MCF 10A (cell line): ENCODE measurements at regions not wholly inside any gene's neighbourhood (a gene's known extent, or its start where the extent isn't known, plus 50 kb on each side); places are given as distances from the start of the nearest gene placed in this dataset.

Experiments
- BruUV-seq: library from RNA; stranded (reverse); fragments of 400-500 nt; replicated peaks from 2 replicates; lab custom pipeline; 2021; lab: Mats Ljungman, UMichigan
- CTCF ChIA-PET: fragments of 300-600 bp; sonication (Branson Sonifier 250); formaldehyde crosslinking; extraction: SDS; loops from one replicate; lab custom pipeline; 2021; ENCODE audit warnings: antibody characterized with exemption, inconsistent platforms; lab: Yijun Ruan, JAX
- POLR2A ChIA-PET: fragments of 300-600, 350-650 bp; sonication (Branson Sonifier 250); formaldehyde crosslinking; extraction: SDS; loops from one replicate; lab custom pipeline; 2020; ENCODE audit warnings: antibody characterized with exemption, inconsistent platforms; lab: Yijun Ruan, JAX
- DNase-seq: peaks from one replicate; pipeline ENCODE4 v3.0.0-alpha.2; 2018; ENCODE audit not compliant: unreplicated experiment
- H3K27ac Mint-ChIP-seq: one replicate; pipeline ENCODE4 v1.8.0; 2022; ENCODE audit warnings: mild to moderate bottlenecking, low read depth, mixed read lengths; ENCODE audit not compliant: unreplicated experiment
- H3K27me3 Mint-ChIP-seq: one replicate; pipeline ENCODE4 v1.8.0; 2022; ENCODE audit warnings: mixed read lengths; ENCODE audit not compliant: insufficient read depth, unreplicated experiment
- H3K36me3 Mint-ChIP-seq: one replicate; pipeline ENCODE4 v1.8.0; 2022; ENCODE audit warnings: mild to moderate bottlenecking, moderate library complexity, mixed read lengths; ENCODE audit not compliant: insufficient read depth, unreplicated experiment
- H3K4me1 Mint-ChIP-seq: one replicate; pipeline ENCODE4 v1.8.0; 2022; ENCODE audit warnings: mixed read lengths; ENCODE audit not compliant: insufficient read depth, unreplicated experiment
- H3K4me3 Mint-ChIP-seq: one replicate; pipeline ENCODE4 v1.8.0; 2022; ENCODE audit warnings: mild to moderate bottlenecking, moderate library complexity, mixed read lengths; ENCODE audit not compliant: unreplicated experiment
- H3K9me3 Mint-ChIP-seq: one replicate; pipeline ENCODE4 v1.8.0; 2022; ENCODE audit warnings: mixed read lengths; ENCODE audit not compliant: unreplicated experiment
- CTCF ChIP-seq: fragments of 200-600 bp; IDR thresholded peaks from one replicate; pipeline ENCODE4 v1.8.0; 2022; ENCODE audit warnings: antibody characterized with exemption, mild to moderate bottlenecking; ENCODE audit not compliant: unreplicated experiment
- intact Hi-C: fragments of 100-400 bp; cut with micrococcal nuclease; formaldehyde crosslinking; loops from 2 replicates; pipeline ENCODE4 v1.14.1; 2022

- Mint-ChIP-seq H3K4me3 (no peak overlapping the region), H3K27me3 (no peaks in the 10 kb centered on the region), H3K4me1 (no peaks in the 10 kb centered on the region), H3K9me3 (no peaks in the 10 kb centered on the region), H3K36me3 (no peaks in the 10 kb centered on the region), H3K27ac (no peak overlapping the region)
- intact Hi-C loops: no loop called here
- no peak for TF ChIP-seq CTCF
- POLR2A ChIA-PET: no interaction called here
- no peak for DNase-seq
- CTCF ChIA-PET: no interaction called here
- BruUV-seq: no TSS peak
These were observed 1010.8 kb downstream of the NLGN4Y start for GRCh38 chrY:15535131-15535530.

GRCh38 chrY:15535784-15536511 lies 1011.6 kb downstream of the NLGN4Y start:
- intact Hi-C loops: no loop called here
- BruUV-seq: no TSS peak
- no peak overlapping the region for H3K27ac Mint-ChIP-seq
- ChIA-PET POLR2A (no interaction called here), CTCF (no interaction called here)
- H3K4me3 Mint-ChIP-seq: no peak overlapping the region
- no peak for DNase-seq
- H3K9me3 Mint-ChIP-seq: no peaks in the 10 kb centered on the region
- no peaks in the 10 kb centered on the region for H3K36me3 Mint-ChIP-seq
- no peak for TF ChIP-seq CTCF
- H3K4me1 Mint-ChIP-seq: no peaks in the 10 kb centered on the region
- no peaks in the 10 kb centered on the region for H3K27me3 Mint-ChIP-seq

- ChIA-PET POLR2A (no interaction called here), CTCF (no interaction called here)
- TF ChIP-seq CTCF: no peak
- Mint-ChIP-seq H3K9me3 (no peaks in the 10 kb centered on the region), H3K4me1 (no peaks in the 10 kb centered on the region), H3K27ac (no peak overlapping the region), H3K4me3 (no peak overlapping the region), H3K27me3 (no peaks in the 10 kb centered on the region), H3K36me3 (no peaks in the 10 kb centered on the region)
- no TSS peak for BruUV-seq
- intact Hi-C loops: no loop called here
- no peak for DNase-seq
These were observed 1016.2 kb downstream of the NLGN4Y start for GRCh38 chrY:15540516-15540915.

- H3K9me3 Mint-ChIP-seq: no peaks in the 10 kb centered on the region
- DNase-seq: no peak
- H3K36me3 Mint-ChIP-seq: no peaks in the 10 kb centered on the region
- H3K4me1 Mint-ChIP-seq: no peaks in the 10 kb centered on the region
- intact Hi-C loops: no loop called here
- ChIA-PET CTCF (no interaction called here), POLR2A (no interaction called here)
- BruUV-seq: no TSS peak
- no peak overlapping the region for H3K27ac Mint-ChIP-seq
- no peak for TF ChIP-seq CTCF
- H3K4me3 Mint-ChIP-seq: no peak overlapping the region
- no peaks in the 10 kb centered on the region for H3K27me3 Mint-ChIP-seq
These were observed 1021.9 kb downstream of the NLGN4Y start for GRCh38 chrY:15546177-15546754.
